H9 (cell line): ENCODE measurements at regions not wholly inside any gene's neighbourhood (a gene's known extent, or its start where the extent isn't known, plus 50 kb on each side); places are given as distances from the start of the nearest gene placed in this dataset.

ENCODE experiments used
- DNase-seq: peaks from one replicate; pipeline ENCODE4 v3.0.0-alpha.2; 2017
- H2AFZ ChIP-seq: one replicate; pipeline ENCODE4 v1.6.1; 2013; ENCODE audit warnings: mild to moderate bottlenecking, low read length, control low read depth, moderate library complexity
- H2AK5ac ChIP-seq: 2 replicates; pipeline ENCODE4 v1.6.1; 2013; ENCODE audit warnings: low read length, control low read depth, mixed read lengths; ENCODE audit not compliant: insufficient read length
- H2BK120ac ChIP-seq: one replicate; pipeline ENCODE4 v1.6.1; 2013; ENCODE audit warnings: low read depth, mild to moderate bottlenecking, low read length, control low read depth, inconsistent platforms; ENCODE audit not compliant: poor library complexity, severe bottlenecking
- H2BK12ac ChIP-seq: 2 replicates; pipeline ENCODE4 v1.6.1; 2013; ENCODE audit warnings: low read length, control low read depth, mixed read lengths, low read depth; ENCODE audit not compliant: insufficient read length
- H2BK15ac ChIP-seq: 2 replicates; pipeline ENCODE4 v1.6.1; 2013; ENCODE audit warnings: low read depth, low read length, control low read depth
- H2BK20ac ChIP-seq: one replicate; pipeline ENCODE4 v1.6.1; 2013; ENCODE audit warnings: low read depth, mild to moderate bottlenecking, low read length, control low read depth, inconsistent platforms; ENCODE audit not compliant: poor library complexity, severe bottlenecking
- H2BK5ac ChIP-seq: 2 replicates; pipeline ENCODE4 v1.6.1; 2013; ENCODE audit warnings: low read length, control low read depth, mixed read lengths; ENCODE audit not compliant: insufficient read length
- H3K14ac ChIP-seq: 2 replicates; pipeline ENCODE4 v1.6.1; 2013; ENCODE audit warnings: low read length, control low read depth; ENCODE audit not compliant: insufficient read depth
- H3K18ac ChIP-seq: 2 replicates; pipeline ENCODE4 v1.6.1; 2013; ENCODE audit warnings: low read depth, mild to moderate bottlenecking, mixed read lengths, low read length, control low read depth; ENCODE audit not compliant: insufficient read length
- H3K23ac ChIP-seq: 2 replicates; pipeline ENCODE4 v1.6.1; 2013; ENCODE audit warnings: low read length, control low read depth, mixed read lengths, low read depth; ENCODE audit not compliant: insufficient read length
- H3K23me2 ChIP-seq: 2 replicates; pipeline ENCODE4 v1.6.1; 2013; ENCODE audit warnings: low read depth, mild to moderate bottlenecking, mixed read lengths, low read length, control low read depth; ENCODE audit not compliant: insufficient read length, poor library complexity, severe bottlenecking
- H3K27ac ChIP-seq: 2 replicates; pipeline ENCODE4 v1.5.1; 2013; ENCODE audit warnings: low read length, control low read depth, mixed read lengths, low read depth; ENCODE audit not compliant: insufficient read length
- H3K27me3 ChIP-seq: 2 replicates; pipeline ENCODE4 v1.6.1; 2013; ENCODE audit warnings: low read length, control low read depth, inconsistent platforms; ENCODE audit not compliant: insufficient read depth
- H3K4ac ChIP-seq: 2 replicates; pipeline ENCODE4 v1.6.1; 2013; ENCODE audit warnings: low read depth, mild to moderate bottlenecking, control low read depth, inconsistent platforms, low read length, moderate library complexity
- H3K4me1 ChIP-seq: 2 replicates; pipeline ENCODE4 v1.6.1; 2013; ENCODE audit warnings: low read length, control low read depth, inconsistent platforms; ENCODE audit not compliant: insufficient read depth
- H3K4me2 ChIP-seq: 2 replicates; pipeline ENCODE4 v1.6.1; 2013; ENCODE audit warnings: low read length, control low read depth, mixed read lengths; ENCODE audit not compliant: insufficient read length, insufficient read depth
- H3K56ac ChIP-seq: 2 replicates; pipeline ENCODE4 v1.6.1; 2013; ENCODE audit warnings: low read depth, mild to moderate bottlenecking, mixed read lengths, low read length, control low read depth; ENCODE audit not compliant: insufficient read length
- H3K79me1 ChIP-seq: 2 replicates; pipeline ENCODE4 v1.6.1; 2013; ENCODE audit warnings: low read depth, mild to moderate bottlenecking, moderate library complexity, low read length, control low read depth, inconsistent platforms; ENCODE audit not compliant: insufficient read depth, poor library complexity, severe bottlenecking
- H3K79me2 ChIP-seq: 2 replicates; pipeline ENCODE4 v1.6.1; 2013; ENCODE audit warnings: low read length, control low read depth, inconsistent platforms; ENCODE audit not compliant: insufficient read depth
- H3K9ac ChIP-seq: 2 replicates; pipeline ENCODE4 v1.6.1; 2013; ENCODE audit warnings: low read length, control low read depth, mixed read lengths; ENCODE audit not compliant: insufficient read length; ENCODE audit errors: extremely low read depth
- H3K9me3 ChIP-seq: one replicate; pipeline ENCODE4 v1.6.1; 2013; ENCODE audit warnings: low read depth, low read length, inconsistent platforms; ENCODE audit not compliant: control insufficient read depth
- H3T11ph ChIP-seq: one replicate; pipeline ENCODE4 v1.6.1; 2013; ENCODE audit warnings: mild to moderate bottlenecking, low read length, control low read depth, inconsistent platforms
- H4K20me1 ChIP-seq: one replicate; pipeline ENCODE4 v1.6.1; 2013; ENCODE audit not compliant: control insufficient read depth, insufficient read length, insufficient read depth
- H4K5ac ChIP-seq: 2 replicates; pipeline ENCODE4 v1.6.1; 2013; ENCODE audit warnings: low read depth, mild to moderate bottlenecking, mixed read lengths, low read length, control low read depth; ENCODE audit not compliant: insufficient read length
- H4K8ac ChIP-seq: replicated peaks from 2 replicates; pipeline ENCODE4 v1.6.1; 2013; ENCODE audit warnings: low read length, control low read depth, mixed read lengths, low read depth; ENCODE audit not compliant: insufficient read length
- H4K91ac ChIP-seq: 2 replicates; pipeline ENCODE4 v1.6.1; 2013; ENCODE audit warnings: low read depth, mild to moderate bottlenecking, moderate library complexity, mixed read lengths, low read length, control low read depth; ENCODE audit not compliant: insufficient read length
- H3K27ac Mint-ChIP-seq, 3 experiments: 2 replicates in 2 of 3; 3 replicates in 1 of 3; pipeline ENCODE4 v1.8.0; 2020 to 2021; ENCODE audit warnings: mixed read lengths in 3 of 3, mild to moderate bottlenecking in 1 of 3, moderate library complexity in 1 of 3
- H3K27me3 Mint-ChIP-seq: 2 replicates; pipeline ENCODE4 v1.8.0; 2021; ENCODE audit warnings: low read depth, mild to moderate bottlenecking, moderate library complexity, mixed read lengths
- H3K36me3 Mint-ChIP-seq, 3 experiments: 2 replicates in 2 of 3; 3 replicates in 1 of 3; pipeline ENCODE4 v1.8.0; 2020 to 2021; ENCODE audit warnings: low read depth in 3 of 3, mixed read lengths in 3 of 3; ENCODE audit not compliant: insufficient read depth in 1 of 3
- H3K4me1 Mint-ChIP-seq, 2 experiments: 2 replicates each; pipeline ENCODE4 v1.8.0; 2020; ENCODE audit warnings: mixed read lengths in 2 of 2
- H3K4me3 Mint-ChIP-seq, 2 experiments: 2 replicates in 1 of 2; 3 replicates in 1 of 2; pipeline ENCODE4 v1.8.0; 2020 to 2021; ENCODE audit warnings: mild to moderate bottlenecking in 2 of 2, mixed read lengths in 2 of 2, moderate library complexity in 1 of 2
- H3K9me3 Mint-ChIP-seq, 2 experiments: 2 replicates in 1 of 2; 3 replicates in 1 of 2; pipeline ENCODE4 v1.8.0; 2020; ENCODE audit warnings: mild to moderate bottlenecking in 2 of 2, mixed read lengths in 2 of 2, moderate library complexity in 1 of 2
- CTCF ChIP-seq: fragments of 200-600 bp; sonication (generic); conservative IDR thresholded peaks from 3 replicates; pipeline ENCODE4 v1.8.0; 2021; ENCODE audit warnings: antibody characterized with exemption, mild to moderate bottlenecking
- WGBS: extraction: QIAGEN DNeasy Blood & Tissue Kit; methylation state at CpG from one replicate; pipeline ENCODE4 v1.1.7; 2013; ENCODE audit warnings: missing lambda C conversion rate, low lambda C conversion rate, mixed read lengths; ENCODE audit not compliant: insufficient read length; ENCODE audit errors: extremely low coverage; 5-methylcytosine and 5-hydroxymethylcytosine counted together

GRCh38 chr17:77802333-77802615, 156.2 kb upstream of the TNRC6C start:
- TF ChIP-seq CTCF, result no peak
- no peaks in the 10 kb centered on the region for H4K20me1 ChIP-seq
- H2BK15ac ChIP-seq, result no peak overlapping the region
- H2BK20ac ChIP-seq, result no peak overlapping the region
- no peak overlapping the region for H4K91ac ChIP-seq
- H3K4me1 ChIP-seq, result no peaks in the 10 kb centered on the region
- H2AK5ac ChIP-seq, result no peak overlapping the region
- no peak overlapping the region for H3T11ph ChIP-seq
- H4K8ac ChIP-seq, result no peak overlapping the region
- no peaks in the 10 kb centered on the region for H3K23me2 ChIP-seq
- no peaks in the 10 kb centered on the region for H3K36me3 Mint-ChIP-seq
- peak overlapping the region; percentile 40 for H3K18ac ChIP-seq
- no peak for DNase-seq
- H3K4me1 Mint-ChIP-seq, result peaks cover 39 to 42% of the 10 kb centered on the region in 2 experiments
- no peaks in the 10 kb centered on the region for H3K9me3 ChIP-seq
- H3K4ac ChIP-seq, result no peak overlapping the region
- peaks cover 62% of the 10 kb centered on the region for H3K27me3 Mint-ChIP-seq
- no peak overlapping the region for H3K14ac ChIP-seq
- H3K27me3 ChIP-seq, result no peaks in the 10 kb centered on the region
- H2BK120ac ChIP-seq, result peak overlapping the region; percentile 63
- H3K9ac ChIP-seq, result no peak overlapping the region
- no peak overlapping the region for H3K27ac ChIP-seq
- no peak overlapping the region for H2BK12ac ChIP-seq
- H3K79me1 ChIP-seq, result no peaks in the 10 kb centered on the region
- no peak overlapping the region for H3K23ac ChIP-seq
- no peaks in the 10 kb centered on the region; a peak in 3 of 5 replicates for H3K9me3 Mint-ChIP-seq
- no CpG with 5 or more reads among the region's 9 CpGs for WGBS
- no peak overlapping the region for H3K27ac Mint-ChIP-seq
- H2BK5ac ChIP-seq, result no peak overlapping the region
- H3K56ac ChIP-seq, result no peak overlapping the region
- H3K4me2 ChIP-seq, result no peak overlapping the region
- peak overlapping the region in 1 of 2 experiments; percentile 69; a peak in 2 of 5 replicates for H3K4me3 Mint-ChIP-seq
- no peaks in the 10 kb centered on the region for H3K79me2 ChIP-seq
- H2AFZ ChIP-seq, result no peak overlapping the region
- no peak overlapping the region for H4K5ac ChIP-seq
